Osteocyte (in vitro differentiated cells): ENCODE measurements at regions not wholly inside any gene's neighbourhood (a gene's known extent, or its start where the extent isn't known, plus 50 kb on each side); places are given as distances from the start of the nearest gene placed in this dataset.

Experiments
- DNase-seq: peaks from one replicate; pipeline ENCODE4 v3.0.0; 2021; ENCODE audit warnings: mixed read lengths; ENCODE audit not compliant: unreplicated experiment; ENCODE audit errors: extremely low spot score
- H3K27ac Mint-ChIP-seq: one replicate; pipeline ENCODE4 v1.8.0; 2021; ENCODE audit warnings: mild to moderate bottlenecking, mixed read lengths; ENCODE audit not compliant: unreplicated experiment
- H3K27me3 Mint-ChIP-seq: one replicate; pipeline ENCODE4 v1.8.0; 2021; ENCODE audit warnings: mixed read lengths; ENCODE audit not compliant: unreplicated experiment
- H3K36me3 Mint-ChIP-seq: one replicate; pipeline ENCODE4 v1.8.0; 2021; ENCODE audit warnings: mixed read lengths; ENCODE audit not compliant: unreplicated experiment
- H3K4me1 Mint-ChIP-seq: one replicate; pipeline ENCODE4 v1.8.0; 2021; ENCODE audit warnings: mixed read lengths; ENCODE audit not compliant: unreplicated experiment
- H3K4me3 Mint-ChIP-seq: one replicate; pipeline ENCODE4 v1.8.0; 2021; ENCODE audit warnings: mild to moderate bottlenecking, moderate library complexity, mixed read lengths; ENCODE audit not compliant: unreplicated experiment
- H3K9me3 Mint-ChIP-seq: one replicate; pipeline ENCODE4 v1.8.0; 2021; ENCODE audit warnings: mixed read lengths; ENCODE audit not compliant: unreplicated experiment
- TF ChIP-seq, protein P1 (sequence below): fragments of 200-600 bp; sonication (generic); IDR thresholded peaks from 2 replicates; pipeline ENCODE4 v1.5.0; 2021; ENCODE audit warnings: antibody characterized with exemption, mild to moderate bottlenecking, moderate library complexity

DNA sequence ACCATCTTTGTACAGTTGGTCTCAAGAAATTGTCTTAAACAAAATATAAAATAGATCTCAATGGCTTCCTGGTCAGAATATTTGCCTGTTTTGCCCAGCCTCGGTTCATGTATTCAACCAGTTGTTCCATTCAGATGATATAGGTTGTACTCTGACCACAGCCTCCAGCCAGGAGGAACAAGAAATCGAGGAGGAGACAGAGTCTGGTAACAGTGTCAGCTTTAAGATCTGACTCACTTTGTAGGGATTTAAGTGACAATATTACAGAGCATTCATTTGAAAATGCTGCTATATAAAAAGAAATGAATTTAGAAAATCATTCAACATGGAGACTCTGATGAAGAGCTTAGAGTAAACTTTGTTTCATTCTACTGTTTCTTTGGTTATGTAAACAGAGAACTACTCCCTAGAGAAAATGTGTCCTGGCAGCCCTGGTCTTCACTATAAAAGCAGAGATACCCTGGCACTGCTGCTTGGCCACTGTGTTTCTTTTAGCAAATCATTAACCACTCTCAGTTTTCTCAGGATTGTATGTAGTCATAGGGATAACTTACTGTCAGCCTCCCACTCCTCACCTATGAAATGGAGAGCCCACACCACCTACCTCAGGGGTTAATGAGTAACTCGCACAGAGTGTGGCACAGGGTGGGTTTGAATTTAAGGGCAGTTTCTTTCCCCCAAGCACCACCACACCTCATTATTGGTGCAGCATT lies 53.5 kb downstream of the PAGE2 start:
- Mint-ChIP-seq H3K4me1 (peaks cover 5% of the 10 kb centered on the region), H3K27me3 (no peaks in the 10 kb centered on the region), H3K27ac (no peak overlapping the region), H3K36me3 (no peaks in the 10 kb centered on the region), H3K4me3 (no peak overlapping the region), H3K9me3 (no peaks in the 10 kb centered on the region)
- TF ChIP-seq, protein P1, sequence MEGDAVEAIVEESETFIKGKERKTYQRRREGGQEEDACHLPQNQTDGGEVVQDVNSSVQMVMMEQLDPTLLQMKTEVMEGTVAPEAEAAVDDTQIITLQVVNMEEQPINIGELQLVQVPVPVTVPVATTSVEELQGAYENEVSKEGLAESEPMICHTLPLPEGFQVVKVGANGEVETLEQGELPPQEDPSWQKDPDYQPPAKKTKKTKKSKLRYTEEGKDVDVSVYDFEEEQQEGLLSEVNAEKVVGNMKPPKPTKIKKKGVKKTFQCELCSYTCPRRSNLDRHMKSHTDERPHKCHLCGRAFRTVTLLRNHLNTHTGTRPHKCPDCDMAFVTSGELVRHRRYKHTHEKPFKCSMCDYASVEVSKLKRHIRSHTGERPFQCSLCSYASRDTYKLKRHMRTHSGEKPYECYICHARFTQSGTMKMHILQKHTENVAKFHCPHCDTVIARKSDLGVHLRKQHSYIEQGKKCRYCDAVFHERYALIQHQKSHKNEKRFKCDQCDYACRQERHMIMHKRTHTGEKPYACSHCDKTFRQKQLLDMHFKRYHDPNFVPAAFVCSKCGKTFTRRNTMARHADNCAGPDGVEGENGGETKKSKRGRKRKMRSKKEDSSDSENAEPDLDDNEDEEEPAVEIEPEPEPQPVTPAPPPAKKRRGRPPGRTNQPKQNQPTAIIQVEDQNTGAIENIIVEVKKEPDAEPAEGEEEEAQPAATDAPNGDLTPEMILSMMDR = no peak
- no peak for DNase-seq

DNA sequence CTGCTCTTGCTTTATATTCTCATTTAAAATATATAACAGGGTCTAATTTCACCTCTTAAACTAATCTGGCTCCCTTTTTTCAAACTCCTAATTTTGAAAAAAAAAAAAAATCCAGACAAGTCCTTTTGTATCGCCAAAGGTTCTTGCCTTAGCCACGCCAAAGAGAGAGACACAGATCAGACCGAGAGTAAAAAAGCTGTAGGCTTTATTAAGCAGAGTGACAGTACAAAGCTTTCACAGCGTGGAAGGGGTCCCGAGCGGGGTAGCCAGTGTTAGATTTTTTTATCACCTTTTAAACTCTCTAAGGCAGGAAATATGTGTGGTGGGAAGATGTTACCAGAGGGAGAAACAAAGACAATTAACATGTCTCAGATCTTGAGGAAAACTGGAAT lies 54.1 kb downstream of the PAGE2 start:
- no peaks in the 10 kb centered on the region for H3K9me3 Mint-ChIP-seq
- no peaks in the 10 kb centered on the region for H3K27me3 Mint-ChIP-seq
- TF ChIP-seq, protein P1 = no peak
- H3K4me3 Mint-ChIP-seq = no peak overlapping the region
- no peaks in the 10 kb centered on the region for H3K36me3 Mint-ChIP-seq
- no peak for DNase-seq
- peaks cover 5% of the 10 kb centered on the region for H3K4me1 Mint-ChIP-seq
- peak overlapping the region; percentile 53 for H3K27ac Mint-ChIP-seq

DNA sequence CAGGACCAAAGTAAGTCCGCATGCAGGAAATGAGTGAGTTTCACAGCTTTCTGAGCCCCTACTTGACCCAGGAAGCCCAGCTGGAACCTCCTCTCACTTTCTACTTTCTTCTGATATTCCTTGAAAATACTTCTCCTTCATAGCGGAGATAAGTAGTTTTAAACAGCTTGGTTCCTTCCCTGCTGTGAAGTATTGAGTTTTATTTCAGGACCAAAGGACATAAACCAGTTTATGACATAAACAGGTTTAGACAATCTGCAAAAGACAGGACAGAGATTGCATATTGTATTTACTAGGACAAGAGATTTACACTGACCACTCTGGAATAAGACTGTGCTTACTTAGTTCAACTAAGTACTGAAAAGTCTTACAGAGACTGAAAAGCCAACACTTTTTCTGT lies 54.8 kb downstream of the PAGE2 start:
- no peaks in the 10 kb centered on the region for H3K36me3 Mint-ChIP-seq
- H3K9me3 Mint-ChIP-seq = peaks cover under 1% of the 10 kb centered on the region
- H3K4me1 Mint-ChIP-seq = peaks cover 5% of the 10 kb centered on the region
- no peak for DNase-seq
- no peak overlapping the region for H3K27ac Mint-ChIP-seq
- TF ChIP-seq, protein P1 = no peak
- H3K4me3 Mint-ChIP-seq = no peak overlapping the region
- no peaks in the 10 kb centered on the region for H3K27me3 Mint-ChIP-seq

DNA sequence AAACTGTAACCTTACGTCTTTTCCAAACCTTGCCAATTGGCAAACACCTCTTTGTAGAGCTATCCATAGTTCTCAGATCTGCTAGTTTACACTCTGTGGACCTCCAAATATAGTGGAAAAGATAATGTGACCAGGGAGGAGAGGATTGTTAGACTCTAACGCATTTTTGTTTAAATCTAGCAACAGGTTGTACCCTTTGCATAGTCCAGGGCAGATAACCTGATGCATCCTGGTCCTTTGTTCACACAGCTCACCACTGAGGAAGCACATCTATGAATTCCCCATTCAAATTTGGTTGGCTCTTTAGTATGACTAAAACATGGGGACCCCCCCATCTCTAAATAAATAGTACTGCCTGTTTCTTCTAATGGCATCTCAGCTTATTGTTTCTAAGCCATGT lies 55.9 kb downstream of the PAGE2 start:
- Mint-ChIP-seq H3K4me3 (no peak overlapping the region), H3K36me3 (no peaks in the 10 kb centered on the region), H3K27me3 (no peaks in the 10 kb centered on the region), H3K4me1 (peaks cover 5% of the 10 kb centered on the region), H3K9me3 (peaks cover 3% of the 10 kb centered on the region), H3K27ac (no peak overlapping the region)
- DNase-seq = no peak
- TF ChIP-seq, protein P1 = no peak

DNA sequence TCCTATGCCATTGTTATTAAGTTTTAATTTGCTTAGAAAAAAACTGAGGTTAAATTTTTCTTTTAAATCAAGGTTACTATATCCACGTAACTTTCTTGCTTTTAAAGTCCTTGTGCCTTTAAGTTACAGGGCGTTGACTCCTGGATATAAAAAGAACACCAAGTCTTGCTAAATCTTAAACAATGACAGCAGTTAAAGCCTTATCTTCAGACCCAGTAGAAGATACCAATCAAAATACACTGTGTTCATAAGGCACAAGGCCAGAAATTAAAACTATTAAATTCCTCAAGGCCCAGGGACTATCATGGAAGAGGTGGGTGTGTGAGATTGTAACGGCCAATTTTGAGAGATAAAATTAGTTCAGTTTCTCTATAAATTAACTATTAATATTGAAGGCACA lies 60.4 kb downstream of the PAGE2 start:
- TF ChIP-seq, protein P1 = no peak
- DNase-seq = no peak
- H3K4me1 Mint-ChIP-seq = no peaks in the 10 kb centered on the region
- peaks cover 3% of the 10 kb centered on the region for H3K9me3 Mint-ChIP-seq
- peaks cover 2% of the 10 kb centered on the region for H3K36me3 Mint-ChIP-seq
- H3K27ac Mint-ChIP-seq = no peak overlapping the region
- no peaks in the 10 kb centered on the region for H3K27me3 Mint-ChIP-seq
- no peak overlapping the region for H3K4me3 Mint-ChIP-seq
